HCT116 (cell line): ENCODE measurements at regions not wholly inside any gene's neighbourhood (a gene's known extent, or its start where the extent isn't known, plus 50 kb on each side); places are given as distances from the start of the nearest gene placed in this dataset.

Source experiments
- ATAC-seq: fragments of 200-7000 bp; cut with Tn5 transposase; 2 replicates; pipeline ENCODE4 v1.9.1; 2020; ENCODE audit warnings: mild to moderate bottlenecking, moderate library complexity
- BruUV-seq: library from RNA; stranded (reverse); fragments of 400-500 nt; replicated peaks from 2 replicates; lab custom pipeline; 2021; lab: Mats Ljungman, UMichigan
- CTCF ChIA-PET: fragments of 300-600 bp; sonication (Branson Sonifier 250); formaldehyde crosslinking; loops from one replicate; lab custom pipeline; 2021; ENCODE audit warnings: antibody characterized with exemption; lab: Charles Lee
- POLR2A ChIA-PET: fragments of 300-600, 350-600 bp; sonication (Branson Sonifier 250); formaldehyde crosslinking; loops from one replicate; lab custom pipeline; 2021; ENCODE audit warnings: antibody characterized with exemption; lab: Charles Lee
- RAD21 ChIA-PET, 2 experiments: fragments of 300-600 bp; sonication (Branson Sonifier 250); formaldehyde crosslinking; loops; one replicate each; lab custom pipeline; 2023; ENCODE audit warnings: low total read pairs in 2 of 2; ENCODE audit not compliant: uncharacterized antibody in 2 of 2, unreplicated experiment in 2 of 2, low non-redundant PET in 1 of 2; lab: Charles Lee
- DNase-seq: peaks from one replicate; pipeline ENCODE4 v3.0.0-alpha.2; 2010; ENCODE audit warnings: low read depth, low spot score
- H2AFZ ChIP-seq: fragments of 200-600 bp; shearing (Covaris generic), sonication (generic); 2 replicates; pipeline ENCODE4 v1.6.1; 2017; ENCODE audit warnings: low read depth, mixed run types, mixed read lengths, antibody characterized with exemption, low read length; ENCODE audit not compliant: poor library complexity, severe bottlenecking
- H3K27ac ChIP-seq: 2 replicates; pipeline ENCODE4 v1.5.1; 2012; ENCODE audit warnings: low read depth, low read length
- H3K27me3 ChIP-seq: fragments of 200-600 bp; sonication (generic); 2 replicates; pipeline ENCODE4 v1.6.1; 2016; ENCODE audit warnings: mixed run types, low read length, mixed read lengths; ENCODE audit not compliant: insufficient read depth
- H3K36me3 ChIP-seq, 2 experiments: fragments of 200-500 bp in 1 of 2; fragments of 200-600 bp in 1 of 2; sonication (Bioruptor generic) in 1 of 2; sonication (generic) in 1 of 2; 2 replicates each; pipeline versions ENCODE4 v1.5.1 to v1.6.1; 2014 to 2016; ENCODE audit warnings: low read length in 2 of 2, inconsistent platforms in 1 of 2, mixed read lengths in 1 of 2, mixed run types in 1 of 2; ENCODE audit not compliant: insufficient read depth in 2 of 2, control insufficient read depth in 1 of 2
- H3K4me1 ChIP-seq, 2 experiments: fragments of 200-600 bp in 1 of 2; sonication (generic) in 1 of 2; 2 replicates each; pipeline versions ENCODE4 v1.5.1 to v1.6.1; 2012 to 2017; ENCODE audit warnings: low read length in 2 of 2, inconsistent platforms in 1 of 2, mild to moderate bottlenecking in 1 of 2, mixed read lengths in 1 of 2, mixed run types in 1 of 2, moderate library complexity in 1 of 2; ENCODE audit not compliant: insufficient read depth in 2 of 2, control insufficient read depth in 1 of 2
- H3K4me2 ChIP-seq: fragments of 200-600 bp; sonication (generic); 2 replicates; pipeline ENCODE4 v1.6.1; 2017; ENCODE audit warnings: mixed run types, low read length, mixed read lengths
- H3K4me3 ChIP-seq, 2 experiments: fragments of 200-600 bp in 1 of 2; sonication (generic) in 1 of 2; replicated peaks in 1 of 2; 2 replicates each; pipeline ENCODE4 v1.5.1; 2011 to 2016; ENCODE audit warnings: low read length in 2 of 2, control low read depth in 1 of 2, low read depth in 1 of 2, mild to moderate bottlenecking in 1 of 2, mixed read lengths in 1 of 2, mixed run types in 1 of 2
- H3K79me2 ChIP-seq: fragments of 200-600 bp; sonication (generic); 2 replicates; pipeline ENCODE4 v1.6.1; 2017; ENCODE audit warnings: mild to moderate bottlenecking, mixed run types, low read length, moderate library complexity, mixed read lengths; ENCODE audit not compliant: insufficient read depth
- H3K9ac ChIP-seq: fragments of 200-600 bp; sonication (generic); 2 replicates; pipeline ENCODE4 v1.6.1; 2016; ENCODE audit warnings: low read length, mixed read lengths
- H3K9me2 ChIP-seq: fragments of 200-600 bp; sonication (generic), shearing (Covaris generic); 2 replicates; pipeline ENCODE4 v1.6.1; 2017; ENCODE audit warnings: mixed run types, mild to moderate bottlenecking, moderate library complexity; ENCODE audit not compliant: insufficient read depth
- H3K9me3 ChIP-seq, 2 experiments: fragments of 200-500 bp in 1 of 2; fragments of 200-600 bp in 1 of 2; sonication (Bioruptor generic) in 1 of 2; sonication (generic) in 1 of 2; 2 replicates each; pipeline ENCODE4 v1.6.1; 2014 to 2017; ENCODE audit warnings: low read length in 2 of 2, mixed read lengths in 2 of 2, inconsistent platforms in 1 of 2, low read depth in 1 of 2, mild to moderate bottlenecking in 1 of 2, mixed run types in 1 of 2, moderate library complexity in 1 of 2; ENCODE audit not compliant: control insufficient read depth in 1 of 2, insufficient read depth in 1 of 2
- H4K20me1 ChIP-seq: fragments of 200-600 bp; sonication (generic), shearing (Covaris generic); 2 replicates; pipeline ENCODE4 v1.6.1; 2017; ENCODE audit warnings: mixed run types, mild to moderate bottlenecking, moderate library complexity; ENCODE audit not compliant: insufficient read depth
- ATF3 ChIP-seq: IDR thresholded peaks from 2 replicates; pipeline ENCODE4 v1.6.1; 2012
- CBX3 ChIP-seq: IDR thresholded peaks from 2 replicates; pipeline ENCODE4 v1.6.1; 2012; ENCODE audit warnings: low read depth
- CEBPB ChIP-seq: IDR thresholded peaks from 2 replicates; pipeline ENCODE4 v1.6.1; 2012; ENCODE audit warnings: low read depth
- CTCF ChIP-seq, 3 experiments: fragments of 200-600 bp in 1 of 3; sonication (generic) in 1 of 3; IDR thresholded peaks in 2 of 3; conservative IDR thresholded peaks in 1 of 3; 2 replicates each; pipeline ENCODE4 v1.5.1; 2012 to 2017; ENCODE audit warnings: low read depth in 2 of 3, low read length in 2 of 3, antibody characterized with exemption in 1 of 3, borderline replicate concordance in 1 of 3, control low read depth in 1 of 3, mild to moderate bottlenecking in 1 of 3, mixed read lengths in 1 of 3, mixed run types in 1 of 3, moderate library complexity in 1 of 3; ENCODE audit not compliant: insufficient read depth in 1 of 3
- EGR1 ChIP-seq: IDR thresholded peaks from 2 replicates; pipeline ENCODE4 v1.6.1; 2012; ENCODE audit warnings: low read depth
- ELF1 ChIP-seq: IDR thresholded peaks from 2 replicates; pipeline ENCODE4 v1.6.1; 2012; ENCODE audit warnings: low read depth, borderline replicate concordance
- EZH2 ChIP-seq: fragments of 200-600 bp; sonication (generic); IDR thresholded peaks from 2 replicates; pipeline ENCODE4 v1.6.1; 2017; ENCODE audit warnings: antibody characterized with exemption, mixed run types
- EZH2phosphoT487 ChIP-seq: fragments of 200-600 bp; IDR thresholded peaks from 2 replicates; pipeline ENCODE4 v1.6.1; 2018; ENCODE audit warnings: antibody characterized with exemption, borderline replicate concordance
- JUND ChIP-seq: IDR thresholded peaks from 2 replicates; pipeline ENCODE4 v1.6.1; 2012
- MAX ChIP-seq: IDR thresholded peaks from 2 replicates; pipeline ENCODE4 v1.6.1; 2012
- POLR2AphosphoS5 ChIP-seq: IDR thresholded peaks from 2 replicates; pipeline ENCODE4 v1.6.1; 2011; ENCODE audit warnings: mild to moderate bottlenecking, low read depth, low read length, moderate library complexity
- RAD21 ChIP-seq: IDR thresholded peaks from 2 replicates; pipeline ENCODE4 v1.6.1; 2012; ENCODE audit warnings: low read depth, mild to moderate bottlenecking
- REST ChIP-seq: IDR thresholded peaks from 2 replicates; pipeline ENCODE4 v1.6.1; 2012; ENCODE audit warnings: low read depth
- SIN3A ChIP-seq: IDR thresholded peaks from 2 replicates; pipeline ENCODE4 v1.6.1; 2012; ENCODE audit warnings: low read depth
- SRF ChIP-seq: IDR thresholded peaks from 2 replicates; pipeline ENCODE4 v1.6.1; 2012; ENCODE audit warnings: low read depth
- TCF7L2 ChIP-seq: IDR thresholded peaks from 2 replicates; pipeline ENCODE4 v1.7.0; 2011; ENCODE audit warnings: borderline replicate concordance, inconsistent platforms; ENCODE audit not compliant: insufficient read depth, insufficient read length; ENCODE audit errors: extremely low read depth
- YY1 ChIP-seq: IDR thresholded peaks from 2 replicates; pipeline ENCODE4 v1.6.1; 2011; ENCODE audit warnings: low read length, low read depth, moderate library complexity, mild to moderate bottlenecking; ENCODE audit not compliant: insufficient replicate concordance; ENCODE audit errors: extremely low read depth
- intact Hi-C: fragments of 100-400 bp; cut with micrococcal nuclease; formaldehyde crosslinking; loops from 2 replicates; pipeline ENCODE4 v1.10.0; 2022

- H3K27ac ChIP-seq, result no peak overlapping the region
- POLR2A ChIA-PET, result no interaction called here
- DNase-seq (no peak), ATAC-seq (no peak)
- CTCF ChIA-PET, result no interaction called here
- TF ChIP-seq MAX (no peak), POLR2AphosphoS5 (no peak), EZH2phosphoT487 (no peak), SIN3A (no peak), RAD21 (no peak), EGR1 (no peak), CTCF (IDR thresholded peaks at IDR 0.05 in 2 of 3, conservative IDR thresholded peaks at IDR 0.05 in 1 of 3; ENCODE audit: borderline replicate concordance in 1 of 3, insufficient read depth in 1 of 3, low read depth in 2 of 3, low read length in 2 of 3) (no peak), SRF (no peak), TCF7L2 (no peak), CEBPB (no peak), REST (no peak), CBX3 (no peak), JUND (no peak), ELF1 (no peak), YY1 (no peak), ATF3 (no peak), EZH2 (no peak)
- H3K9me2 ChIP-seq, result no peaks in the 10 kb centered on the region
- H3K36me3 ChIP-seq, result no peaks in the 10 kb centered on the region
- no peaks in the 10 kb centered on the region for H4K20me1 ChIP-seq
- no peaks in the 10 kb centered on the region for H3K4me1 ChIP-seq
- no peaks in the 10 kb centered on the region for H3K79me2 ChIP-seq
- no peak overlapping the region for H3K4me3 ChIP-seq
- no TSS peak for BruUV-seq
- RAD21 ChIA-PET, result no interaction called here
- intact Hi-C loops, result no loop called here
- H3K4me2 ChIP-seq, result no peak overlapping the region
- 0 out of 2 replicates have a peak, but pooled peaks cover 10% of the 10 kb centered on the region for H3K27me3 ChIP-seq
- H3K9me3 ChIP-seq, result no peaks in the 10 kb centered on the region
- H3K9ac ChIP-seq, result no peak overlapping the region
- no peak overlapping the region for H2AFZ ChIP-seq
Measured at GRCh38 chr9:19879062-19879461, 90.2 kb upstream of the SLC24A2 start.
